ENCODE measurements at regions not wholly inside any gene's neighbourhood (a gene's known extent, or its start where the extent isn't known, plus 50 kb on each side); places are given as distances from the start of the nearest gene placed in this dataset.

GRCh38 chr11:115802641-115803040 lies 298.4 kb upstream of the CADM1 start:
- no peaks in the 10 kb centered on the region for H3K27me3 ChIP-seq (ENCODE audit: control insufficient read depth in 4 of 4, insufficient read depth in 4 of 4, low read length in 3 of 4)
- no peak for DNase-seq (ENCODE audit: low spot score)
- H3K27ac ChIP-seq (ENCODE audit: low read depth in 1 of 2, low read length in 2 of 2): no peak overlapping the region
- 88% methylated on average over 3 of the region's 3 CpGs for whole genome bisulfite sequencing
- H3K4me3 ChIP-seq (ENCODE audit: low read depth in 1 of 3, low read length in 3 of 3): no peak overlapping the region
- TF ChIP-seq TAF1 (conservative IDR thresholded peaks at IDR 0.05) (no peak), HNF4A (conservative IDR thresholded peaks at IDR 0.05) (no peak)
- H3K4me1 ChIP-seq (ENCODE audit: control insufficient read depth in 4 of 4, insufficient read depth in 4 of 4, low read length in 3 of 4): no peaks in the 10 kb centered on the region
- H3K9ac ChIP-seq (ENCODE audit: low read depth in 1 of 2, low read length in 2 of 2): no peak overlapping the region
- H3K9me3 ChIP-seq (ENCODE audit: control insufficient read depth in 4 of 4, low read length in 3 of 4): peaks cover 3 to 9% (median 5%) of the 10 kb centered on the region in 4 donors
- H3K36me3 ChIP-seq (ENCODE audit: control insufficient read depth in 4 of 4, insufficient read depth in 3 of 4, low read depth in 1 of 4, low read length in 3 of 4): no peaks in the 10 kb centered on the region

DNA sequence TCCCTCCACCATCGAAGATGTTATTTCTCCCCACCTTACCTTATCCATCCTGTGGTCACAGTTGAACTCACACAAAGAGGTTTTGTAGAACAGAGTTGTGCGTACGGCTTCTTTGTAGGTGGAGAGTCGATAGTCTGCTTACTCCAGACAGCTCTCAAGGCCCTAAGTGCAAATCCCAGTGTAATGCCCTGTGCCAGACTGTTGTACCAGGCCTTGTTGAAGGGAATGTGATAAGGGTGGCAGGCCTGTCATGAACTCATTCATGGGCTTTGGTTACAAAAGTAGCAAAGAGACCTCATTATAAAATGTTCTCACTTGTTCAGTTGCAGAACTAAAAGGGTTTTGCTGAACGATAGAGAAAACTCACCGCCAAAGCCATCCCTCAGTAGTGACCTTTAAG lies 288.7 kb upstream of the CADM1 start:
- H3K9ac ChIP-seq (ENCODE audit: low read depth in 1 of 2, low read length in 2 of 2): no peak overlapping the region
- no peak overlapping the region for H3K4me3 ChIP-seq (ENCODE audit: low read depth in 1 of 3, low read length in 3 of 3)
- DNase-seq (ENCODE audit: low spot score): no peak
- no peaks in the 10 kb centered on the region for H3K4me1 ChIP-seq (ENCODE audit: control insufficient read depth in 4 of 4, insufficient read depth in 4 of 4, low read length in 3 of 4)
- no peak for TF ChIP-seq YY1 (IDR thresholded peaks at IDR 0.05)
- 90% methylated on average over 6 of the region's 6 CpGs for WGBS
- H3K9me3 ChIP-seq (ENCODE audit: control insufficient read depth in 4 of 4, low read length in 3 of 4): no peaks in the 10 kb centered on the region
- no peaks in the 10 kb centered on the region for H3K27me3 ChIP-seq (ENCODE audit: control insufficient read depth in 4 of 4, insufficient read depth in 4 of 4, low read length in 3 of 4)
- no peaks in the 10 kb centered on the region for H3K36me3 ChIP-seq (ENCODE audit: control insufficient read depth in 4 of 4, insufficient read depth in 3 of 4, low read depth in 1 of 4, low read length in 3 of 4)
- no peak overlapping the region for H3K27ac ChIP-seq (ENCODE audit: low read depth in 1 of 2, low read length in 2 of 2)

DNA sequence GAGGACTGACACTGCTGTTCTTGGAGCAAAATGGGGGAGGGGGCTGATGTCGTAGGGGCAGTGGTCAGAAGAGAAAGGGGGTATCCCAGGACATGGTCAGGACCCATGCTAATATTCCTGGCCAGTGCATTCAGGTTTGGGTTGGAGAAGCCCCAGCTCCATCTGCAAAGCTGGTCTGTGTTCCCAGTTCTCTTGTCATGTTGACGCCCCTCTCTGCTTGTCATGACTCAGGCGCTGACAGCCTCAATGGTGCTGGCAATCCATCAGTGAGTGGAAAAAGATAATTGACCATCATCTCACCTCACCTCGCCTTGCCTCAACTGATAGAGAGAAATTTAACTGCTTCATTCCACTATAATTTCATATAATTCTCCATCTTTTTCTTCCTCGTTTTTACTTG lies 283.1 kb upstream of the CADM1 start:
- TF ChIP-seq NR2F2 (IDR thresholded peaks at IDR 0.05) (no peak), TAF1 (conservative IDR thresholded peaks at IDR 0.05) (no peak), MAX (IDR thresholded peaks at IDR 0.05) (no peak), FOXA2 (IDR thresholded peaks at IDR 0.05) (no peak), RAD21 (IDR thresholded peaks at IDR 0.05) (no peak), FOXA1 (IDR thresholded peaks at IDR 0.05) (no peak), ATF3 (IDR thresholded peaks at IDR 0.05) (no peak), JUND (IDR thresholded peaks at IDR 0.05) (no peak), YY1 (IDR thresholded peaks at IDR 0.05) (no peak), RXRA (IDR thresholded peaks at IDR 0.05) (no peak), GABPA (IDR thresholded peaks at IDR 0.05 in 1 of 2, conservative IDR thresholded peaks at IDR 0.05 in 1 of 2) (no peak), SP1 (IDR thresholded peaks at IDR 0.05) (no peak), HNF4G (IDR thresholded peaks at IDR 0.05) (no peak), ZBTB33 (IDR thresholded peaks at IDR 0.05) (no peak)
- no peak overlapping the region for H3K9ac ChIP-seq (ENCODE audit: low read depth in 1 of 2, low read length in 2 of 2)
- no peaks in the 10 kb centered on the region for H3K36me3 ChIP-seq (ENCODE audit: control insufficient read depth in 4 of 4, insufficient read depth in 3 of 4, low read depth in 1 of 4, low read length in 3 of 4)
- no peaks in the 10 kb centered on the region for H3K27me3 ChIP-seq (ENCODE audit: control insufficient read depth in 4 of 4, insufficient read depth in 4 of 4, low read length in 3 of 4)
- no peaks in the 10 kb centered on the region for H3K9me3 ChIP-seq (ENCODE audit: control insufficient read depth in 4 of 4, low read length in 3 of 4)
- no peak overlapping the region for H3K4me3 ChIP-seq (ENCODE audit: low read depth in 1 of 3, low read length in 3 of 3)
- no peaks in the 10 kb centered on the region for H3K4me1 ChIP-seq (ENCODE audit: control insufficient read depth in 4 of 4, insufficient read depth in 4 of 4, low read length in 3 of 4)
- WGBS: 84% methylated on average over 5 of the region's 5 CpGs
- DNase-seq (ENCODE audit: low spot score): no peak
- no peak overlapping the region for H3K27ac ChIP-seq (ENCODE audit: low read depth in 1 of 2, low read length in 2 of 2)
